Left ventricle myocardium inferior (tissue), 1 donor: ENCODE measurements at regions not wholly inside any gene's neighbourhood (a gene's known extent, or its start where the extent isn't known, plus 50 kb on each side); places are given as distances from the start of the nearest gene placed in this dataset.

Experiments
- DNase-seq: peaks from one replicate; pipeline ENCODE4 v3.0.0-alpha.2; 2020
- H3K27ac ChIP-seq: fragments of 200-600 bp; replicated peaks from 2 replicates; pipeline ENCODE4 v1.8.0; 2021
- H3K27me3 ChIP-seq: fragments of 200-600 bp; 2 replicates; pipeline ENCODE4 v1.8.0; 2021; ENCODE audit warnings: low read depth
- H3K36me3 ChIP-seq: fragments of 200-600 bp; 2 replicates; pipeline ENCODE4 v1.8.0; 2021
- H3K4me1 ChIP-seq: fragments of 200-600 bp; 2 replicates; pipeline ENCODE4 v1.8.0; 2021
- H3K4me3 ChIP-seq: fragments of 200-600 bp; 2 replicates; pipeline ENCODE4 v1.8.0; 2021; ENCODE audit warnings: mild to moderate bottlenecking, moderate library complexity
- H3K9me3 ChIP-seq: fragments of 200-600 bp; replicated peaks from 2 replicates; pipeline ENCODE4 v1.8.0; 2021
- CTCF ChIP-seq: fragments of 200-600 bp; IDR thresholded peaks from 2 replicates; pipeline ENCODE4 v1.8.0; 2021; ENCODE audit warnings: antibody characterized with exemption, mild to moderate bottlenecking, borderline replicate concordance
- intact Hi-C: fragments of 100-400 bp; cut with micrococcal nuclease; formaldehyde crosslinking; loops from one replicate; pipeline ENCODE4 v1.11.0; 2022
- donor health status: DM: no; HTN: yes; CAD: no; lungs with severe emphysema.

- intact Hi-C loops, result no loop called here
- Histone ChIP-seq H3K9me3 (peaks cover under 1% of the 10 kb centered on the region), H3K4me3 (no peak overlapping the region), H3K27me3 (peaks cover 7% of the 10 kb centered on the region), H3K27ac (no peak overlapping the region), H3K36me3 (no peaks in the 10 kb centered on the region), H3K4me1 (no peaks in the 10 kb centered on the region)
- no peak for DNase-seq
- TF ChIP-seq CTCF, result no peak
Observed at GRCh38 chr2:180871649-180872048, 108.8 kb upstream of the UBE2E3 start.

GRCh38 chr2:180849851-180850250 is 130.6 kb upstream of the UBE2E3 start:
- TF ChIP-seq CTCF, result no peak
- H3K36me3 ChIP-seq, result no peaks in the 10 kb centered on the region
- peaks cover 3% of the 10 kb centered on the region for H3K9me3 ChIP-seq
- H3K4me3 ChIP-seq, result no peak overlapping the region
- no peak overlapping the region for H3K27ac ChIP-seq
- no peak for DNase-seq
- intact Hi-C loops, result no loop called here
- H3K4me1 ChIP-seq, result no peaks in the 10 kb centered on the region
- no peaks in the 10 kb centered on the region for H3K27me3 ChIP-seq

GRCh38 chr2:180848393-180848792 is 132.0 kb upstream of the UBE2E3 start:
- Histone ChIP-seq H3K27me3 (no peaks in the 10 kb centered on the region), H3K9me3 (no peaks in the 10 kb centered on the region), H3K27ac (no peak overlapping the region), H3K36me3 (no peaks in the 10 kb centered on the region), H3K4me1 (no peaks in the 10 kb centered on the region), H3K4me3 (no peak overlapping the region)
- DNase-seq, result no peak
- TF ChIP-seq CTCF, result no peak
- intact Hi-C loops, result no loop called here

GRCh38 chr2:180846756-180847472 is 133.5 kb upstream of the UBE2E3 start:
- Histone ChIP-seq H3K9me3 (no peaks in the 10 kb centered on the region), H3K27ac (no peak overlapping the region), H3K4me3 (no peak overlapping the region), H3K4me1 (no peaks in the 10 kb centered on the region), H3K36me3 (no peaks in the 10 kb centered on the region), H3K27me3 (no peaks in the 10 kb centered on the region)
- no peak for TF ChIP-seq CTCF
- DNase-seq, result no peak
- intact Hi-C loops, result no loop called here

GRCh38 chr2:180842461-180842860 is 137.9 kb upstream of the UBE2E3 start:
- H3K36me3 ChIP-seq, result no peaks in the 10 kb centered on the region
- no peak for DNase-seq
- no peaks in the 10 kb centered on the region for H3K27me3 ChIP-seq
- no peaks in the 10 kb centered on the region for H3K9me3 ChIP-seq
- TF ChIP-seq CTCF, result no peak
- H3K27ac ChIP-seq, result no peak overlapping the region
- H3K4me1 ChIP-seq, result no peaks in the 10 kb centered on the region
- no peak overlapping the region for H3K4me3 ChIP-seq
- intact Hi-C loops, result no loop called here
